ENCODE measurements at regions not wholly inside any gene's neighbourhood (a gene's known extent, or its start where the extent isn't known, plus 50 kb on each side); places are given as distances from the start of the nearest gene placed in this dataset.
"Not testable (repeated sequence)": the region's sequence is repeated elsewhere in the genome, so short reads cannot be mapped to it uniquely, and the experiment has no call there.

GRCh38 chr1:203559523-203559922 is 65.6 kb downstream of the OPTC start:
- DNase-seq (ENCODE audit: low spot score): no peak
- ChIA-PET POLR2A (ENCODE audit: low non-redundant PET) (no interaction called here), CTCF (interaction anchor here (0.6 kb wide), 1 partner anchor 109 kb away, joined by 4 read pairs; no protein-coding TSS in a partner anchor)
- H3K27ac ChIP-seq: no peak overlapping the region
- no peak for TF ChIP-seq CTCF (conservative IDR thresholded peaks at IDR 0.05; ENCODE audit: low read depth)

GRCh38 chr1:203561761-203562160 is 64.9 kb upstream of the ATP2B4 start:
- DNase-seq (ENCODE audit: low spot score); H3K27ac ChIP-seq; POLR2A ChIA-PET (ENCODE audit: low non-redundant PET): not testable (repeated sequence)
- CTCF ChIA-PET: interaction anchor here (0.6 kb wide), 1 partner anchor 16 kb away, joined by 4 read pairs; no protein-coding TSS in a partner anchor

GRCh38 chr1:203563291-203563690 is 63.3 kb upstream of the ATP2B4 start:
- TF ChIP-seq CTCF (conservative IDR thresholded peaks at IDR 0.05; ENCODE audit: low read depth): no peak
- DNase-seq (ENCODE audit: low spot score): no peak
- POLR2A ChIA-PET (ENCODE audit: low non-redundant PET): no interaction called here
- CTCF ChIA-PET: interaction anchor here (0.6 kb wide), 2 partner anchors 58 to 299 kb away, joined by 3 to 5 read pairs; no protein-coding TSS in a partner anchor
- no peak overlapping the region for H3K27ac ChIP-seq

GRCh38 chr1:203564024-203564423 is 62.6 kb upstream of the ATP2B4 start:
- no peak for DNase-seq (ENCODE audit: low spot score)

GRCh38 chr1:203565049-203565448 is 61.6 kb upstream of the ATP2B4 start:
- CTCF ChIA-PET: no interaction called here
- POLR2A ChIA-PET (ENCODE audit: low non-redundant PET): no interaction called here
- no peak for DNase-seq (ENCODE audit: low spot score)
- no peak for TF ChIP-seq CTCF (conservative IDR thresholded peaks at IDR 0.05; ENCODE audit: low read depth)
- no peak overlapping the region for H3K27ac ChIP-seq

More at GRCh38 chr1:203564024-203564423, 62.6 kb upstream of the ATP2B4 start:
- POLR2A ChIA-PET (ENCODE audit: low non-redundant PET): no interaction called here
- CTCF ChIA-PET: no interaction called here
- no peak for TF ChIP-seq CTCF (conservative IDR thresholded peaks at IDR 0.05; ENCODE audit: low read depth)
- H3K27ac ChIP-seq: no peak overlapping the region

- ChIA-PET CTCF (interaction anchor here (0.6 to 0.7 kb wide), 3 partner anchors 20 to 298 kb away, joined by 3 read pairs; no protein-coding TSS in a partner anchor), POLR2A (ENCODE audit: low non-redundant PET) (no interaction called here)
- no peak for TF ChIP-seq CTCF (conservative IDR thresholded peaks at IDR 0.05; ENCODE audit: low read depth)
- H3K27ac ChIP-seq: no peak overlapping the region
- DNase-seq (ENCODE audit: low spot score): no peak
Observed at GRCh38 chr1:203565981-203566380, 60.7 kb upstream of the ATP2B4 start.

GRCh38 chr1:203566966-203567365 is 59.7 kb upstream of the ATP2B4 start:
- DNase-seq (ENCODE audit: low spot score); H3K27ac ChIP-seq; CTCF ChIA-PET: not testable (repeated sequence)
- POLR2A ChIA-PET (ENCODE audit: low non-redundant PET): interaction anchor here (0.6 kb wide), 1 partner anchor 146 kb away, joined by 4 read pairs; no protein-coding TSS in a partner anchor

- DNase-seq (ENCODE audit: low spot score): no peak
- no peak for TF ChIP-seq CTCF (conservative IDR thresholded peaks at IDR 0.05; ENCODE audit: low read depth)
- POLR2A ChIA-PET (ENCODE audit: low non-redundant PET): no interaction called here
- CTCF ChIA-PET: interaction anchor here (0.6 kb wide), 1 partner anchor 831 kb away, joined by 3 read pairs; no protein-coding TSS in a partner anchor
- H3K27ac ChIP-seq: no peak overlapping the region
Observed at GRCh38 chr1:203567596-203567995, 59.0 kb upstream of the ATP2B4 start.

Data from RWPE1 (cell line).